Breast epithelium (tissue), 4 donors: ENCODE measurements at regions not wholly inside any gene's neighbourhood (a gene's known extent, or its start where the extent isn't known, plus 50 kb on each side); places are given as distances from the start of the nearest gene placed in this dataset.

Experiments
- DNase-seq, 2 donors: peaks; one replicate each; pipeline ENCODE4 v3.0.0-alpha.2; 2019; ENCODE audit warnings: low spot score in 2 of 2
- H3K27ac ChIP-seq, 2 donors: fragments of 200-600 bp; sonication (generic) in 1 of 2; one replicate each; pipeline ENCODE4 v1.5.1; 2016 to 2019; ENCODE audit warnings: mild to moderate bottlenecking in 1 of 2
- H3K27me3 ChIP-seq, 2 donors: fragments of 200-600 bp; sonication (generic) in 1 of 2; one replicate each; pipeline versions ENCODE4 v1.5.1 to v1.6.0; 2017 to 2019; ENCODE audit warnings: control low read depth in 1 of 2, mild to moderate bottlenecking in 1 of 2
- H3K36me3 ChIP-seq: fragments of 200-600 bp; one replicate; pipeline ENCODE4 v1.5.1; 2019
- H3K4me1 ChIP-seq, 2 donors: fragments of 200-600 bp; sonication (generic); one replicate each; pipeline ENCODE4 v1.5.1; 2016 to 2019; ENCODE audit warnings: control low read depth in 1 of 2
- H3K4me3 ChIP-seq, 3 donors: fragments of 200-600 bp; sonication (generic); 1 replicate in 2 of 3; 2 replicates in 1 of 3; pipeline ENCODE4 v1.5.1; 2016 to 2019; ENCODE audit warnings: mild to moderate bottlenecking in 3 of 3, moderate library complexity in 2 of 3
- H3K9me3 ChIP-seq, 2 donors: fragments of 200-600 bp; sonication (generic) in 1 of 2; one replicate each; pipeline ENCODE4 v1.5.1; 2016 to 2019; ENCODE audit warnings: control low read depth in 1 of 2
- POLR2A ChIP-seq: fragments of 450-650 bp; IDR thresholded peaks from one replicate; pipeline ENCODE4 v1.6.1; 2016; ENCODE audit warnings: antibody characterized with exemption, mild to moderate bottlenecking, moderate library complexity
- POLR2AphosphoS5 ChIP-seq, 3 donors: sonication (generic); formaldehyde crosslinking; IDR thresholded peaks; one replicate each; pipeline ENCODE4 v1.6.1; 2017; ENCODE audit warnings: antibody characterized with exemption in 3 of 3
- intact Hi-C: fragments of 100-400 bp; cut with DNase I; formaldehyde crosslinking; loops from one replicate; pipeline ENCODE4 v1.15.1; 2023; ENCODE audit warnings: low total_unique reads
- TF ChIP-seq, protein P1 (sequence below), 3 donors: fragments of 450-650 bp; IDR thresholded peaks; one replicate each; pipeline ENCODE4 v1.5.1; 2016 to 2017; ENCODE audit warnings: antibody characterized with exemption in 3 of 3, mild to moderate bottlenecking in 3 of 3, moderate library complexity in 3 of 3

- intact Hi-C loops, result no loop called here
- no peaks in the 10 kb centered on the region for H3K9me3 ChIP-seq
- no peak for DNase-seq
- no peak overlapping the region for H3K4me3 ChIP-seq
- TF ChIP-seq, protein P1, sequence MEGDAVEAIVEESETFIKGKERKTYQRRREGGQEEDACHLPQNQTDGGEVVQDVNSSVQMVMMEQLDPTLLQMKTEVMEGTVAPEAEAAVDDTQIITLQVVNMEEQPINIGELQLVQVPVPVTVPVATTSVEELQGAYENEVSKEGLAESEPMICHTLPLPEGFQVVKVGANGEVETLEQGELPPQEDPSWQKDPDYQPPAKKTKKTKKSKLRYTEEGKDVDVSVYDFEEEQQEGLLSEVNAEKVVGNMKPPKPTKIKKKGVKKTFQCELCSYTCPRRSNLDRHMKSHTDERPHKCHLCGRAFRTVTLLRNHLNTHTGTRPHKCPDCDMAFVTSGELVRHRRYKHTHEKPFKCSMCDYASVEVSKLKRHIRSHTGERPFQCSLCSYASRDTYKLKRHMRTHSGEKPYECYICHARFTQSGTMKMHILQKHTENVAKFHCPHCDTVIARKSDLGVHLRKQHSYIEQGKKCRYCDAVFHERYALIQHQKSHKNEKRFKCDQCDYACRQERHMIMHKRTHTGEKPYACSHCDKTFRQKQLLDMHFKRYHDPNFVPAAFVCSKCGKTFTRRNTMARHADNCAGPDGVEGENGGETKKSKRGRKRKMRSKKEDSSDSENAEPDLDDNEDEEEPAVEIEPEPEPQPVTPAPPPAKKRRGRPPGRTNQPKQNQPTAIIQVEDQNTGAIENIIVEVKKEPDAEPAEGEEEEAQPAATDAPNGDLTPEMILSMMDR (IDR thresholded peaks at IDR 0.05), result no peak
- TF ChIP-seq POLR2A (no peak), POLR2AphosphoS5 (IDR thresholded peaks at IDR 0.05) (no peak)
- H3K27me3 ChIP-seq, result no peaks in the 10 kb centered on the region
- H3K27ac ChIP-seq, result no peak overlapping the region
- no peaks in the 10 kb centered on the region for H3K36me3 ChIP-seq
- no peaks in the 10 kb centered on the region for H3K4me1 ChIP-seq
Measured at GRCh38 chr3:34983631-34984030, 655.7 kb upstream of the ARPP21 start.

- Histone ChIP-seq H3K4me3 (no peak overlapping the region), H3K36me3 (no peaks in the 10 kb centered on the region), H3K9me3 (no peaks in the 10 kb centered on the region), H3K27me3 (no peaks in the 10 kb centered on the region), H3K27ac (no peak overlapping the region), H3K4me1 (no peaks in the 10 kb centered on the region)
- intact Hi-C loops, result no loop called here
- no peak for DNase-seq
- TF ChIP-seq, protein P1 (IDR thresholded peaks at IDR 0.05), result no peak
- TF ChIP-seq POLR2A, result no peak
- TF ChIP-seq POLR2AphosphoS5 (IDR thresholded peaks at IDR 0.05), result no peak
Measured at GRCh38 chr3:34988296-34988695, 651.0 kb upstream of the ARPP21 start.

GRCh38 chr3:34995796-34996430 is 643.4 kb upstream of the ARPP21 start:
- no peak for DNase-seq
- Histone ChIP-seq H3K27me3 (no peaks in the 10 kb centered on the region), H3K9me3 (no peaks in the 10 kb centered on the region), H3K27ac (no peak overlapping the region), H3K36me3 (no peaks in the 10 kb centered on the region), H3K4me3 (no peak overlapping the region), H3K4me1 (no peaks in the 10 kb centered on the region)
- intact Hi-C loops, result no loop called here
- TF ChIP-seq POLR2A, result no peak
- no peak for TF ChIP-seq POLR2AphosphoS5 (IDR thresholded peaks at IDR 0.05)
- TF ChIP-seq, protein P1 (IDR thresholded peaks at IDR 0.05), result no peak

DNA sequence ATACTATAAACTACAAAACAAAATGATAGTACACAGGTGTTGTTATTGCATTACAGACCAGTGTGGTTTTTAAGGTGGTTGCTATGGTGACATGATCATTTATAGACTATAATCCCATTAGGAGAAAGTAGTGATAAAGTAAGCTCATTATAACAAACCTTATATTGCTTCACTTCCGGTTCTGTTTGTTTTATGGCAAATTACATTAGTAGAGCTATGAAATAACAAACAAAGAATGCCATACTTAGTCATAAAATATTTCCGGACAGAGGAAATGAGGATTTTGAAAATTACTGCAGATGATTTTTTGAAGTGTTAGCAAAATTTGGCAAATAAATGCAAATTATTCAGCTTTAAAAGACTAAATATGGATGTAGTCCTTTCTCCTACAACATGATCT is 640.4 kb upstream of the ARPP21 start:
- intact Hi-C loops, result no loop called here
- Histone ChIP-seq H3K4me1 (no peaks in the 10 kb centered on the region), H3K36me3 (no peaks in the 10 kb centered on the region), H3K27me3 (no peaks in the 10 kb centered on the region), H3K9me3 (no peaks in the 10 kb centered on the region), H3K27ac (no peak overlapping the region), H3K4me3 (no peak overlapping the region)
- TF ChIP-seq, protein P1 (IDR thresholded peaks at IDR 0.05), result no peak
- TF ChIP-seq POLR2A (no peak), POLR2AphosphoS5 (IDR thresholded peaks at IDR 0.05) (no peak)
- no peak for DNase-seq

DNA sequence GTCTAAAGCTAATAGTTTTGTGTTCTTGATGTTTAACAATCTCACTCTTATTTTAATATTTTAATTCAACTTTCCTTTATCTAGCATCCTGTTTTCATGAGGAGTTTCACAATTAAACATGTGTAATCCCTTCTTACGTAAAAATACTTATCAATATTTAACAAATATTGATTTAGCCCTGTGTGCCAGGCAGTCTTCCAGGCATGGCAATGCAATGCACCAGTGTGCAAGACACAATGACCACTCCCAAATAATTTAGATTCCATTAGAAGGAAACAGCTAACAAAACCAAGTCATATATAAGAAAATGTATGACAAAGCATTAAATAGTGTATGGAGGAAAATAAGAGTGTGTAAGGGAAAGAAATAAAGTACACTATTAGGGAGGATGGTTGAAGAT is 627.1 kb upstream of the ARPP21 start:
- Histone ChIP-seq H3K4me3 (no peak overlapping the region), H3K4me1 (no peaks in the 10 kb centered on the region), H3K27ac (no peak overlapping the region), H3K36me3 (no peaks in the 10 kb centered on the region), H3K27me3 (no peaks in the 10 kb centered on the region), H3K9me3 (no peaks in the 10 kb centered on the region)
- TF ChIP-seq, protein P1 (IDR thresholded peaks at IDR 0.05), result no peak
- TF ChIP-seq POLR2A (no peak), POLR2AphosphoS5 (IDR thresholded peaks at IDR 0.05) (no peak)
- intact Hi-C loops, result no loop called here
- DNase-seq, result no peak
